ENCODE measurements at regions not wholly inside any gene's neighbourhood (a gene's known extent, or its start where the extent isn't known, plus 50 kb on each side); places are given as distances from the start of the nearest gene placed in this dataset.

GRCh38 chr7:18145160-18145559 lies 117.5 kb upstream of the PRPS1L1 start:
- H3K9me3 ChIP-seq (ENCODE audit: low read length), result no peaks in the 10 kb centered on the region
- no peak overlapping the region for H3K4me3 ChIP-seq (replicated peaks in 1 of 3; ENCODE audit: insufficient read depth in 1 of 3, low read depth in 2 of 3, low read length in 3 of 3)
- no peak overlapping the region for H2AFZ ChIP-seq (ENCODE audit: low read length)
- no peaks in the 10 kb centered on the region for H4K20me1 ChIP-seq (ENCODE audit: insufficient read depth, low read length)
- H3K4me2 ChIP-seq (ENCODE audit: low read depth, low read length), result no peak overlapping the region
- BruUV-seq (replicated peaks), result no TSS peak
- in situ Hi-C loops (cut with HindIII; ENCODE audit: extremely low pct_ligation_motif_present, low pct_unique_long_range_greater_than_20kb) (no loop called here), intact Hi-C loops (cut with micrococcal nuclease; ENCODE audit: unreplicated experiment) (no loop called here)
- H3K4me1 ChIP-seq (ENCODE audit: insufficient read depth, low read length), result no peaks in the 10 kb centered on the region
- no peaks in the 10 kb centered on the region for H3K27me3 ChIP-seq (ENCODE audit: control insufficient read depth in 1 of 2, insufficient read depth in 2 of 2, low read length in 2 of 2)
- ATAC-seq (no peak), FAIRE-seq (no peak), DNase-seq (ENCODE audit: low spot score) (no peak)
- ChIA-PET POLR2A (no interaction called here), CTCF (ENCODE audit: low intra/inter-chr PET ratio, low total read pairs) (no interaction called here)
- H3K27ac ChIP-seq (ENCODE audit: extremely low read length, insufficient read depth, low read length), result no peak overlapping the region
- no peaks in the 10 kb centered on the region for H3K36me3 ChIP-seq (replicated peaks in 1 of 2; ENCODE audit: control insufficient read depth in 1 of 2, insufficient read depth in 2 of 2, low read length in 2 of 2)
- H3K9ac ChIP-seq (ENCODE audit: insufficient read depth, low read depth, low read length), result no peak overlapping the region
- H3K79me2 ChIP-seq (ENCODE audit: insufficient read depth, low read length), result no peaks in the 10 kb centered on the region
- TF ChIP-seq ZSCAN22 (CRISPR knock-in tag; IDR thresholded peaks at IDR 0.05) (no peak), EEA1 (CRISPR knock-in tag; IDR thresholded peaks at IDR 0.05; ENCODE audit: borderline replicate concordance) (no peak), PBX3 (CRISPR knock-in tag; IDR thresholded peaks at IDR 0.05; ENCODE audit: borderline replicate concordance) (no peak), TEF (CRISPR knock-in tag; IDR thresholded peaks at IDR 0.05) (no peak), MTF1 (CRISPR knock-in tag; IDR thresholded peaks at IDR 0.05) (no peak), ATAD3A (CRISPR knock-in tag; IDR thresholded peaks at IDR 0.05) (no peak), ATF6 (CRISPR knock-in tag; conservative IDR thresholded peaks at IDR 0.05) (no peak), ZBTB8A (CRISPR knock-in tag; IDR thresholded peaks at IDR 0.05; ENCODE audit: borderline replicate concordance, low read depth) (no peak), ZNF644 (CRISPR knock-in tag; IDR thresholded peaks at IDR 0.05; ENCODE audit: low read depth) (no peak), CREB1 (IDR thresholded peaks at IDR 0.05) (no peak), CREB1 (CRISPR knock-in tag; IDR thresholded peaks at IDR 0.05) (no peak), ZHX2 (IDR thresholded peaks at IDR 0.05; ENCODE audit: low read depth) (no peak), ZHX2 (CRISPR knock-in tag; IDR thresholded peaks at IDR 0.05; ENCODE audit: borderline replicate concordance) (no peak), ARID2 (CRISPR knock-in tag; IDR thresholded peaks at IDR 0.05; ENCODE audit: borderline replicate concordance) (no peak), MYC (CRISPR knock-in tag; IDR thresholded peaks at IDR 0.05; ENCODE audit: borderline replicate concordance) (no peak), ZFP37 (CRISPR knock-in tag; IDR thresholded peaks at IDR 0.05; ENCODE audit: borderline replicate concordance) (no peak), THAP8 (CRISPR knock-in tag; IDR thresholded peaks at IDR 0.05; ENCODE audit: borderline replicate concordance) (no peak)
